ENCODE measurements at regions not wholly inside any gene's neighbourhood (a gene's known extent, or its start where the extent isn't known, plus 50 kb on each side); places are given as distances from the start of the nearest gene placed in this dataset.
"Not testable (repeated sequence)": the region's sequence is repeated elsewhere in the genome, so short reads cannot be mapped to it uniquely, and the experiment has no call there.

DNA sequence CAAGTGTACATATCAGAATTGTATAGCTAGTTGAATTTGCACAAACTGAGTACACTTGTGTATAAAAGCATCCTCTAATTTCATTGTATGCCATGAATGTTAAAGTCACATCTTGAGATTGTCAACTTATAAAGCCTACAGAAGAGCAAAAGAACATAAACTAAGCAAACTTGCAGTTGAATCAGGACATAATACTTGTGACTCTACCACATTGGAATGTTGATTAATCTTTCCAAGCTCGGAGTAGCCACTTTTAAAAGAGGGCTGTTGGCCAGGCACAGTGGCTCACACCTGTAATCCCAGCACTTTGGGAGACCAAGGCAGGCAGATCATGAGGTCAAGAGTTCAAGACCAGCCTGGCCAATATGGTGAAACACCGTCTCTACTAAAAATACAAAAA is 1220.8 kb upstream of the B3GALT2 start:
- TF ChIP-seq CTCF (IDR thresholded peaks at IDR 0.05; ENCODE audit: low read length); EZH2 (IDR thresholded peaks at IDR 0.05; ENCODE audit: borderline replicate concordance, low read length): not testable (repeated sequence)
